Activated CD4-positive, alpha-beta T cell treated with anti-CD3 and anti-CD28 coated beads, Interleukin-2, Interleukin-6, amounts not matched to agents 100 ng/mL and 50 ng/mL, durations not matched to agents 16 hours and 8 hours (primary cell): ENCODE measurements at regions not wholly inside any gene's neighbourhood (a gene's known extent, or its start where the extent isn't known, plus 50 kb on each side); places are given as distances from the start of the nearest gene placed in this dataset.
"Not testable (repeated sequence)": the region's sequence is repeated elsewhere in the genome, so short reads cannot be mapped to it uniquely, and the experiment has no call there.

Source experiments
- DNase-seq: peaks from one replicate; pipeline ENCODE4 v3.0.0-alpha.2; 2020

DNA sequence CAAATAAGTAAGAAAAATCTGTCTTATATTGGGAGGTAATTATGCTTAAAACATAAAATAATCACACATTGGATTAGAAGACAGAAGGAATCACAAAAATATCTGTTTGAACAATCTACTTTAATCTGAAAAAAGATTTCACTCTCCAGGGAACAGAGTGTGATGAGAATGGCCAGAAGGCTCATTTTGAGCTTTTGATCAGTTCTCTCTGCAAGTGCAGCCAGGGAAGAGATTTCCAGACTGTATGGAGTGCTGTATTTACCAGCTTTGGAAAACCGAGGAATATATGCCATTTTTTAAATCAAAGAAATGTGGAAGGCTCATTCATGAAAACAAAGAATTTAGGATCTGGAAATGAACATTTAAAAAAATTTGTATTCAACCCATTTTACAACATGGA, 83.0 kb upstream of the WAC start:
- DNase-seq = no peak

DNA sequence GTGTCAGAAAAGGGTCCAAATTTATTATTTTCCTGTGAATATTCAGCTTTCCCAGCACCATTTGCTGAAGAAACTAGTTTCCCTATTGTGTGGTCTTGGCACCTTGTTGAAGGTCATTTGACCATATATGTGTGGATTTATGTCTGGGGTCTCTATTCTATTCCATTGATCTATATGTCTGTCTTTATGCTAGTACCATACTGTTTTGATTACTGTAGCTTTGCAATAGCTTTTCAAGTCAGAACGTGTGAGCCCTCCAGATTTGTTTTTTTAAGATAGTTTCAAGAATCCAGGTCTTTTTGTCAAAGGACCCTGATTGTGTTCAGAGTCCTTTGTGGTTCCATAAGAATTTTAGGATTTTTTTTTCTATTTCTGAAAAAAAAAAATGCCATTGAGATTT, 79.0 kb upstream of the WAC start:
- DNase-seq = no peak

DNA sequence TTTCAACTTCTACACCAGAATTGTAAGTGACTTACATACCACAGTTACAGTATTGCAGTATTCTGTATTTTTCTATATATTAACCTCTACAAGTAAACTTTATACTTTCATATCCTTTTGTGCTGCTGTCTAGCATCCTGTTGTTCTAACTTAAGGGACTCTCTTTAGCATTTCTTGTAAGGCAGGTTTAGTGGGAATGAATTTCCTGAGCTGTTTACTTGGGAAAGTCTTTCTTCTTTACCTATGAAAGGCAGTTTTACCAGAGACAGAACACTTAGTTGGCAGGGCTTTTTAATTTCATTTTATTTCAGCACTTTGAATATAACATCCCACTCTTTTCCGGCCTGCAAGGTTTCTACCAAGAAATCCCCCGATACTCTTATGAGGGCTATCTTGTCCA, 75.8 kb upstream of the WAC start:
- no peak for DNase-seq

DNA sequence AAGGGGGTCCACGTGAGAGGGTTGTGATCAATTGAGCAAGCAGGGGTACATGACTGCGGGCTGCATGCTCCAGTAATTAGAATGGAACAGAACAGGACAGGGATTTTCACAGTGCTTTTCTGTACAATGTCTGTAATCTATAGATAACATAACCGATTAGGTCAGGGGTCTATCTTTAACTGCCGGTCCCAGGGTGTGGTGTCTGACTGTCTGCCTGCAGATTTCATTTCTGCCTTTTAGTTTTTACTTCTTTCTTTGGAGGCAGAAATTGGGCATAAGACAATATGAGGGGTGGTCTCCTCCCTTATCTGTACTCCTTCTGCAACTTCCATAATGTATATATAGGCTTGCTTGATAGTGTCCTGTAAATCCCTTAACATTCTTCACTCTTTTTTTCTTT, 75.0 kb upstream of the WAC start:
- DNase-seq = not testable (repeated sequence)

DNA sequence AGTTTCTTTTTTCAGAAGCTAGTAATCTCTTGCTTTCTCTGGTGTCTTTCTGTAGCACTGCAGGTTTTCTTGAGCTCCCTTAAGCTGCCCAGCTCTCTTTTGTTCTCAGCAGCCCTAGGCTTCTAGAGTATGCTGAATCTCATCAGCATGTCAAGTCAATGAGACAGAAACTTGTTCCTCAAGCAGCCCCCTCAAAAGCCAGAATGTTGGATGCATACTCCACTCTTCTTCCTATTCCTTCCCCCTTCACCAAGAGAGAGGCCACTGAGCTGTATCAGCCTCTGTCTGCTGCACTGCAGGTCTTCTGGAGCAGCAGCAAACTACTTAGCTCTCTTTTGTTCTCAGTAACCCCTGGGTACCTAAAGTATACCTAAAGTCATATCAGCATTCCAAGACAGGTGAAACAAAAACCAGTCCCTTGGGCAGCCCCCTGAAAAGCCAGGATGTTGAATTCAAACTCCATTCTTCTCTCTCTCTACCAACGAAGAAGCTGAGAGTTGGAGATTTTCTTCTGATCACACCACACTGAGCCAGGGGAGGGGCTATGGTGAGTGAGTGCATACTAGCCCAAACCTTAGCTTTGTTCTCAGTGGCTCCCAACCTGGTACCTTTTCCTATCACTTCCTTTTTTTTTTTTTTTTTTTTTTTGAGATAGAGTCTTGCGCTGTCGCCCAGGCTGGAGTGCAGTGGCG, 73.3 kb upstream of the WAC start:
- DNase-seq = no peak

DNA sequence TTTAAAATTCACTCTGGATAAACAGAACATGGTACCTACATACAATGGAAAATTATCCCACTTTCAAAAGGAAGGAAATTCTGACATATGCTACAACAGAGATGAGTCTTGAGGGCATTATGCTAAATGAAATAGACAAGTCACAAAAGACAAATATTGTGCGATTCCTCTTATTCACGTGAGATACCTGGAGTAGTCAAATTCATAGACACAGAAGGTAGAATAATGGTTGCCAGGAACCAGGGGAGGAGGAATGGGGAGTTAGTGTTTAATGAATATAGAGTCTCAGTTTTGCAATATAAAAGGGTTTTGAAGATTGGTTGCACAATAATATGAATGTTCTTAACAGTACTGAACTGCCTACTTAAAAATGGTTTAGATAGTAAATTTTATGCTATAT, 69.8 kb upstream of the WAC start:
- no peak for DNase-seq

DNA sequence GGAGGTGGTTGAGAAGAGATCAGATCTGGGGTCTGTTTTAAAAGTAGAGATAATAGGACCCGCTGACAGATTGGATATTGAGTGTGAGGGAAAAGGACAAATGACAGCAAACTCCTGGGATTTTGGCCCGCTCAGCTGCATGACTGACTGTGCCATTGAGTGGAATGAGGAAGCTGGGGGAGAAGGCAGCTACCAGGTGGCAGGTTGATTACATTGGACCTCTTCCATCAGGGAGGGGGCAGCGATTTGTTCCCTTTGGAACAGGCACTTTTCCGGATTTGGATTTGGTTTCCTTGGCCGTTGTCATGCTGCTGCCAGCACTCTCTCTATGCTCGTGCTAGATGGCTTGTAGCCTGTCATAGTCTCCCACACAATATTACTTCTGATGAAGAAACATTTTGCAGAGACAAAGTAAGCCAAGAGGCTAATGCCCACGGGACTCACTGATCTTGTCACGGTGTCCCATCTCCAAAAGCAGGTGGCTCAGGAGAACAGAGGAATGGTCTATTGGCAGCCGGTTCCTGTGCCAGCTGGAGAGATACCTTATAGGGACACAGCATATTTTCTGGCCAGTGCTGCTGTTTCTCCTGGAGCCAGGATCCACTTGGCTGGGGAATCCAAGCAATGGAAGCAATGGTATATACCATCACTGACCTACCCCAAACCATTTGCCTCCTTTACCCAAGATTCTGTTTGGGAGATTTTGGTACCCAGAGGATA, 69.1 kb upstream of the WAC start:
- DNase-seq = no peak

DNA sequence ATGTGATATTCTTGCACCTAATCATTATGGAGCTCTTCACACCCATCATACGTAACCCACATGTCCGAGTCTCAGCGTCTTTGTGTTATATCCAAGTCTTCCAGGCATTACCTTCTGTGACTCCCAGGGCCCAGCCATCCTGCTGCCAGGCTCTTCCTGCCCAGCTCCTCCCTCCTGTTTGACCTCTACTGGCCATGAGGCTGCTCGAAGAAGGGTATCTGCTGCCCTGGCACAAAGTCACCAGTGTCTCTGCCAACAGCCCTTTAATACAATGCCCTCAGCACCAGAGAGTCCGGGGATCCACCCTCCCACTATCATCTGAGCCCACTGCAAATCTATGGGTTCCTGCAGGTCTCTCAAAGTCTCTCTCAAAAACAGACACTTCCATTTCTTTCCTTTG, 65.3 kb upstream of the WAC start:
- no peak for DNase-seq

DNA sequence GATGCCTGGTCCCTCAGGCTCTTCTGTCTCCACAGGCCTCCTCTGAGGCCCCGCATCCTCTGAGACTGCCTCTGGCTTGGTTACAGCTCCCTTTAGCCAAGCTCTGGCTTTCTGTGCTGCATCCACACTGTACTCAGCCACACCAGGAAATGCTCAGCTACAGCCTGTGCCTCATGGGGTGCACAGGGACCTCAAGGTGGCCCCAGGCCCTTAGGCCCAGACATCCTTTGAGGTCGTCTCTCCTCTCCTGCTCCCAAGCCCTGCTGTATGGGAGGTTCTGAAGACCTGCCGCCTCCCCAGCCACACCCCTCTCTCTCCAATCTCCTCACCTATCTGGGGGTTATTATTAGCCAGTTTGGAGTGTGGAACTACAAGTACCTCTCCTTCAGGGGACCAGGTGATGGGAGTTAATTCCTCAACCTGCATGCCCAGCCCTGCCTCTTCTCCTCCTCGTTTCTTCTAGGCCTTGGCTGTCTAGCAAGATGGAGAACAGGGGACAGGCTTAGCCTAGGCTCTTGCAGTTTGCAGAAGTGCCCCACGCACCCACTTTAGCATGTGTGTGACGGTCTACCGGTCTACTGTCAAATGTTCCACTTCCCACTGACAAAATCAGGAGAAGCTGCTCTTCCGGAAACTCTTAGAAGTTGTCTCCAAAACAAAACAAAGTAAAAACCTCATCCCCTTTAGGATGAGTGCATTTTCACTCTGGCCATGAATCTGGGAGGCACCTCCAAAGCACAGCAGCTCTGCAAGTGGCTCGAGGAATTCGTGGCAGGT, 64.0 kb upstream of the WAC start:
- no peak for DNase-seq

DNA sequence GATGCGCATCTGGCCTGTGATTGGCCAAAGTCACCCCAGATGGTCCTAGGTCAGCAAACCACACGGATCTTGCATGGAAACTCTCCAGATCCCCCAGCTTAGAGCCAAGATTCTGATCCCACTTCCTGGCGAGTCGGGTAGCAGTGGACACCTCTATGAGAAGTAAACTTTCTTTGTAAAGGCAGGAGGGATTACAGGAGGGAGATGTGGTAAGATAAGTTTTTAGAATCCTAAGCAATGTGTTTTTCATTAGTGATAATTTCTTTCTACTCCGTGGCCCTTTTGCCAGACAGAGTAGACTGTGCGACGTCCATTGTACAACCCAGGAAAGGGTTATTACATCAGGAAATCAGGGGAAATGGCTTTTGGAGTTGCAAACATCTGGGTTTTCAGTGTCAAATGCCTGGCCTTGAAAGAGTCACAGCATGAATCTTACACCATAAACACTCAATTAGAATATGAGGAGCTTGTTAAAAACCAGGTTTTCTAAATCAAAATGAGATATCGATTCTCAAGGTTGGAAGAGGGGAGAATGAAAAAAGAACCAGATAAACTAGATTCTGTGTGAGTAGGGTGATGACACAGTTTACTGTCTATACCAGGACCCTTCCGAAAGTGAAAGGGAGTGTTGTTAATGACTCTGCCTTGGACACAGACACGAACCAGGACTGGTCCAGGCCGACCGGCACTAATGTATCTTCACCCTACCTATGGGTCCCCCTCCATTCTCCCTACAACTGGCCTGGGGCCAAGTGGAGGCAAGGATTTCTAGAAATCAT, 61.9 kb upstream of the WAC start:
- no peak for DNase-seq

DNA sequence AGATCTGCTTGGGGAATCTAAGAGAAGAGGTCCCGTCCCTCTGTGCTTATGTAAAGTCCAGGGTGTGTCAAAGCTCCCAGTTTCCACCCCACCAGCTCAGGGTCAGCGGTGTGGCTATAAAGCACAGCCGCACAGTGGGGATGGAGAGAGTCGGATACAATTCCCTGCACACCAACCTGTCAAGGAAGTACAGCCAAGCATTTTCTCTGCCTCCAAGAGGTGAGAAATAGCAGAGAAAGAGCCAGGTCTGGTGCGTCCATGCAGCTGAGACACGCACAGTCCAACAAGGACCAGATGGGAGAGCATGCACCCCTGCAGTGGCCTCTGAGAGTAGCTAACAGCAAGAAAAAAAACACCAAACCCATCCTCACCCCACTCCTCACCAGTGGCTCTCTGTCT, 61.3 kb upstream of the WAC start:
- DNase-seq = no peak

DNA sequence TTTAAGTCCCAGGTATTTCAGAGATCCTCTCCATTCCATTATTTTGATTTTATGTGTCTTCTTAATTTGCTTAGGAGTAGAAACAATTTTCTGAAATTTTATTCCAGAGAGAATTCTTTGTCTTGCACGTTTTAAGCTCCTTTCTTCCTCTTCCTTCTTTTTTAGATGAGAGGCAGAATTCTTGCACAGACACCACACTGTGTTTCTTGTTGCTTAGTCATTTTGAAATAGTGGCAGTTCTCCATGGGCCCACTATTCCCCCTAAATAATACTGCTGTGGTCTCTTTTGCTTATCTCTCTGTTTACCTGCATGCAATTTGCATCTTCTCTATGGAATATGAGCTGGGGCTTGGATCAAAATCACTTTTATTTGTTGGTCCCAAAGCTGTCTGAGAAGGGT, 54.3 kb upstream of the WAC start:
- DNase-seq = no peak

DNA sequence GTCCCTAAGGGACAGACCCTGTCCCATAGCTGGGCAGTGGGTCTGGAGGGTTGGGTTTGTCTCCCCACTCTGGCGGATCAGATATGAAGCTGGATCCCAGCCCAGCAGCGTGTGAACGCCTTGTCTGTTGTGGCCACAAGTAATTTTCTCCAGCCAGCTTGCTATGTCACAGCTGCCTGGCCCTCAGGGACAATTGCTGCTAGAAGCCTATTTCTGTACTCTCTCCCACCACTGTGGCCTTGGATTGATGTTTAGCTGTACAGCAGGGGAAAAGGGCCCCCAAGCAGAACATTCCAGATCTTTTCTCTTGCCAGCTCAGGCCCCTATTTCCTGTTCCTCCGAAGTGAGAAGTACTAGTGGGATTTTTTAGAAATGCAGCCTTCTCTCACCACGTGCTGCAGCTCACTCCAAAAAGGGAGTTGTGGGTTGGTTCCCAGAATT, 53.5 kb upstream of the WAC start:
- no peak for DNase-seq

DNA sequence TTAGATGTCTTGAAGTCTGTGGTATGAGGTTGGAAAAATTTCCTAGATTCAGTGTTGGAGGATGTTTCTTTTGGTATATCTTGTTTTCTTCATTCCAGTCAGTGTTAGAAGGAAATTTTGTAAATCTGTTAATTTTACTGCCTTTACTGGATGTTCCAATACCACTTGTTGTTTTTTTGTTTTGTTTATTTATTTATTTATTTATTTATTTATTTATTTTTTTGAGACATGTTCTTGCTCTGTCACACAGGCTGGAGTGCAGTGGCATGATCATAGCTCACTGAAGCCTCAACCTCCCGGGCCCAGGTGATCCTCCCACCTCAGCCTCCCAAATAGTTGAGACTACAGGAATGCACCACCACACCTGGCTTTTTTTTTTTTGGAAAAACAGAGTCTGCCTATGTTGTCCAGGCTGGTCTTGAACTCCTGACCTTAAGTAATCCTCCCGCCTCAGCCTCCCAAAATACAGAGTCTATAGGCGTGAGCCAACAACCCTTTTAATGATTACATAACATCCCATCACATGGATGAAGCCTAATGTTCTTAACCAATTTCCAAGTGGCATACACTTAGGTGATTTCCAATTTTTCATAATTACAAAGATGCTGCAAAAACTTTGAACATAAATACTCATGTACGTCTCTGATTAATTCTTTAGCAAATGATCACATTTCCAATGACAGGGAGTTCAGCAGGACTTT, 52.8 kb upstream of the WAC start:
- no peak for DNase-seq

DNA sequence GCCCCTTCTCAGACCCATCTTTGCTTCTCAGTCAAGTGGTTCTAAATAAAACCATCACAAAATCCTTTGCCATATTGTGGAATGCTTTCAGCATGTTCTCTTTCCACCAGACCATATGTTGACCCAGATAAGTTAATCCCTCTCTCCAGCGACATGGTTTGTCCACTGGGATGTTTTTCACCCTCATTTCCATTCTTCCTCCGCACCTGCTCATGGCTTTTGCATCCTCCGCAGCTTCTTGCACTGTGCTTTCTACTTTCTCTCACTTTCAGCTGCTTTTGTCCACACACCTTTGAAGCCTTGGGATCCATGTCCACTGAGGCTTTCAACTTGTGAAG, 52.3 kb upstream of the WAC start:
- no peak for DNase-seq

DNA sequence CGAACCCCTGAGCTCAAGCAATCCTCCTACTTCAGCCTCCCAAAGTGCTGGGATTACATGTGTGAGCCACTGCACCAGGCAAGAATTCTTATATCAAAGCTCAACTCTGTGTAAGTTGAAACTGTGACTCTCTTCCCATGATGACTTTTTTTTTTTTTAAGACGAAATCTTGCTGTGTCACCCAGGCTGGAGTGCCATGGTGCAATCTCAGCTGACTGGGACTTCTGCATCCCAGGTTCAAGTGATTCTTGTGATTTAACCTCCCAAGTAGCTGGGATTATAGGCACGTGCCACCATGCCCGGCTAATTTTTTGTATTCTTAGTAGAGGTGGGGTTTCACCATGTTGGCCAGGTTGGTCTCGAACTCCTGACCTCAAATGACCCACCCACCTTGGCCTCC, 51.6 kb upstream of the WAC start:
- not testable (repeated sequence) for DNase-seq

DNA sequence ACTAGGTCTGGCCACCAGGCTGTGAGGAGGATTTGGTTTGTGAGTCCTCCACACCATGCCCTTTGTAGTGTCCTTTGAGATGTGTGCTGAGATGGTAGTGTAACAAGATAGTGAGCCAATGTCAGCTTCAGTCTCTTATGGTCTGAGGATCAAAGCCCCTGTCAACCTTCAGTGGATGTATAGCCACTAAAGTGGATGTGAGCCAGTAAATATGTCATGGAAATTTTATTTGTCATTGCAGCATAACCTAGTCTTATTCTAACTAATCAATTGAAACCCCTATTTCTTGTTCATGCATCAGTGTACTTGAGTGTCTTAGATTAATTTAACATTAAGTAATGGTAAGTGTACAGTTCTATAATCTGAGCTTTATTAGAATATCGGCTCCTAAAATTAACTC, 51.0 kb upstream of the WAC start:
- DNase-seq = no peak
